DMS 273 (cell line): ENCODE measurements at regions not wholly inside any gene's neighbourhood (a gene's known extent, or its start where the extent isn't known, plus 50 kb on each side); places are given as distances from the start of the nearest gene placed in this dataset.

ENCODE experiments used
- DNase-seq: peaks from one replicate; lab custom pipeline; 2025; ENCODE audit not compliant: unreplicated experiment; lab: John Stamatoyannopoulos, UW

DNA sequence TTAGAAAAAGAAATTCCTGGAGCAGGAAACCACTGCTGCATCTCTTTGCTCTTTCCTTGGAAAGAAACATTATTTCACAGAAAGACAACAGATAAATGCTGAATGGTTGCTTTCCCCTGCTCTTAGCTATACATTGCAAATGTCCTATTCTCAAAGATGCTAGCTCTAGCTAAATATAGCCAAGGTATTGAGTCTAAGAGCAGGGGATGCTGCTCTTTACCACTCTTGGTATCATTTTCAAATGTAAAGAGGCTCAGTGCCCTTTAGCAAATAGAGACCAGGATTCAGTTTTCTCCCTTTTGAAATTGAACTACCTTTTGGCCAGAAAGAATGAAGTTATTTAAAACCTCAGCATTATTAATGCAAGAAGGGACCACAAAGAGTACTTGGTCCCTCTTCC, 104.0 kb upstream of the FUT8 start:
- DNase-seq, result no peak

DNA sequence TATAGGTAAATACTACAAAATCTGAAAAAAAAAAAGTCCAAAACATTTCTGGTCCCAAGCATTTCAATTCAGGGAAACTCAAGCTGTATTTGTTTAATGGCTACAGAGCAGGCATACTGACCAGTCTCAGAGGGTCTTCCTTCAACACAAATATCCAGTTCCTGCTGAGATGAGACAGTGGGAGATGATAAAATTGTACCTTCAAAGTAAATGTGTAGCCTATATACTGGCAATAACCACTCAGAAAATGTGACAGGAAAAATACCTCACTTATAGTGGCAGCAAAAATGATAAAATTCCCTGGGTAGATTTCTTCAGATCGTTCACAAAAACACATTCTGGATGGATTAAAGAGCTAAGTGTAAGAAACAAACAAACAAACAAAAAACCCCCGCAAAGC, 102.0 kb upstream of the FUT8 start:
- DNase-seq, result no peak

DNA sequence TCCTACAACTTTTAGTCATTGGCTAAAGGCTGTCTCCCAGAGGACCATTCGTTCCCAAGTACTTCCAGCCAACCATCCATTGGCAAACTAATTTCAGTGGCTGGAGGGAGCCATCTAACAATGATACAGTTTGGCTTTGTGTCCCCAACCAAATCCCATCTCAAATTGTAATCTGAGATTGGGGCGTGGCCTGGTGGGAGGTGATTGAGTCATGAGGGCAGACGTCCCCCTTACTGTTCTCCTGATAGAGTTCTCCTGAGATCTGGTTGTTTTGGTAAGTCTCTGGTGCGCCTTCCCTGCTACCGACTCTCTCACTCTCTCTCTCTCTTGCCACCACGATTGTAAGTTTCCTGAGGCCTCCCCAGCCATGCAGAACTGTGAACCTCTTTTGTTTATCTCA, 99.7 kb upstream of the FUT8 start:
- no peak for DNase-seq

DNA sequence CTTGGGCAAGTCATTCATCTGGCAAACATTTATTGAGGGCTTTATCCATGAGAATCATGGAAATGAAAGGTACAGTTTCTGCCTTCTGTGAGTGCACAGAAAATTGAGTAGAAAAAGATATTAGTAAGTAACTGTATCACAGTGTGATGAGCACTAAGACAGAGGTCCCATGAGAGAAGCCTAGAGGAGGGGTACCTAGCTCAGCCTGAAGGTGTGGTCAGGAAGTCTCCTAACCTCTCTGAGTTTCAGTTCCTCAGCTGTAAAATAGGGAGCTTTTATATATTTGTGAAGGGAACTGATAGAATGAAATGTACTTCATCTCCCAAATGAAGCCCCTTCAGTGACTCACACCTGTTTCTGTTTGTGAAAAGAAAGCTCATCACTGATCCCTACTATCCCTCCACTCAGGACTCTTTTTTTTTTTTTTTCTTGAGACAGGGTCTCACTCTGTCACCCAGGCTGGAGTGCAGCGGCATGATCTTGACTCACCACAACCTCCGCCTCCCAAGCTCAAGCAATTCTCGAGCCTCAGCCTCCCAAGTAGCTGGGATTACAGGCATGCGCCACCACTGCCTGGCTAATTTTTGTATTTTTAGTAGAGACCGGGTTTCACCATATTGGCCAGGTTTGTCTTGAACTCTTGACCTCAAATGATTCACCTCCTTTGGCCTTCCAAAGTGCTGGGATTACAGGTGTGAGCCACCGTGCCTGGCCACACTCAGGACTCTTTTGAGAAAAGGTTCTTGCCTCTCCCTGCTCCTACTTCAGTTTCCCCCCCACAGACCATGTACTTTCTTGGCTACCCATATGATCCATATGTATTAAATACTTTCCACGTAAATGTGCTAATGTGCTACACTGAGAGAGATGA, 93.7 kb upstream of the FUT8 start:
- no peak for DNase-seq

DNA sequence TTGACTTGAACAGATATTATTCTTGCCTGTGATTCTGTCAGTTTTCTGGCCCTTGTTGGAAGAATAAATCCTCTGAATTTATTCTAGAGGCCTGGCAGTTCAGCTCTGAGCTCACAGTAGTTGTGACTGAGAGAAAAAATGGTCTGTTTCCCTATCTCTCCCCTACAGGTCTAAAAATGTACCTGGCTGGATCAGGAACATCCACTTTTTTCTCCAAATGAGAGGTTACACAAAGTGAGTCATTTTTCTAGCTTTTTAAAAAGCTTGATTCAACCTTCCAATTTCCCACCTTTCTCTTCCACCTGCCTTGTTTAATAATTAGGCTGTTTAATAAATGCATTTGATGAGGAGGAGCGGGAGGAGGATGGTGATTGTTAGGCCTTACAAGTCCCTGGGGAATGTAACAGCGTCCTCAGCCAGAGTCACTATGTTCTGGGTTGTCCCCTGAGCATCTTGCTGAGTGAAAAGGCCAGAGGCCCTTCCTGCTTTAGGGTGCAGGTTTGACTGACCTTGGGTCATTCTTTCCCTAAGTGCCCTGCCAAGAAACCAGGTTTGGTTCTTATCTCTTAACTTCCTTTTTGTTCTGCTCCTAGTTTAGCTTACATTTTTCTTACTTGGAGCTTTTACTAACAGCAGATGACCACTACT, 91.7 kb upstream of the FUT8 start:
- DNase-seq, result no peak

DNA sequence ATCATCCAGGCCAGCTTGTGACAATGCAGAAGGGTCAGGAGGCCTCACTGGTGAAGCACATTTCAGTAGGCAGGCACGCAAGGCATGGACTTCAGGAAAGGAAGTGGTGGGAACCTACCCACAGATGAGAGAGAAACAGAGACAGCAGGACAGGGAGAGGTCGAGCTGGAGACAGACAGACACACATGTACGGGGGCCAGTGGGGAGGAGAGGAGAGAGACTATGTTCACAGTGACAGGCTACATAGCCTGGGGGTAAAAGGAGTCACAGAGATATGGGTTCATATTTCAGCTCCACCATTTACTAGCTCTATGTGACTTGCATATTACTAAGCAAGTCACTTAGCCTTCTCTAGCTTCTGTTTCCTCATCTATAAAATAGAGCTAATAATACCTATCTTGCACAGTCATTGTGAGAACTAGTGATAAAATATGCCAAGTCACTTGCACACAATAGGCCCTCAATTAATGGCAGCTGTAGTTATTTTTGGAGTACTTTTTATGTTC, 91.1 kb upstream of the FUT8 start:
- DNase-seq, result no peak

DNA sequence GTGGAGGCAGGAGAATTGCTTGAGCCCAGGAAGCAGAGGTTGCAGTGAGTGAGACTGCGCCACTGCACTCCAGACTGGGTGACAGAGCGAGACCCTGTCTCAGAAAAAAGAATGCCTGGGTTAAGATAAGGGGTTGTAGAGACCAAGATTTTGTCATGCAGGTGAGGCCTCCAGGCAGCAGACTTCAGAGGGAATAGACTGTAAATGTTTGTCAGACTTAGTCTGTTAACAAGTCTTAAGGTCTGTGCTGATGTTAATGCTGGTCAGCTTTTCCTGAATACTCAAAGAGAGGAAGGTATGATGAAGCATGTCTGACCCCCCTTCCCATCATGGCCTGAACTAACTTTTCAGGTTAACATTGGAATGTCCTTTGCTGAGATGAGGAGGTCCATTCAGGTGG, 83.0 kb upstream of the FUT8 start:
- no peak for DNase-seq

DNA sequence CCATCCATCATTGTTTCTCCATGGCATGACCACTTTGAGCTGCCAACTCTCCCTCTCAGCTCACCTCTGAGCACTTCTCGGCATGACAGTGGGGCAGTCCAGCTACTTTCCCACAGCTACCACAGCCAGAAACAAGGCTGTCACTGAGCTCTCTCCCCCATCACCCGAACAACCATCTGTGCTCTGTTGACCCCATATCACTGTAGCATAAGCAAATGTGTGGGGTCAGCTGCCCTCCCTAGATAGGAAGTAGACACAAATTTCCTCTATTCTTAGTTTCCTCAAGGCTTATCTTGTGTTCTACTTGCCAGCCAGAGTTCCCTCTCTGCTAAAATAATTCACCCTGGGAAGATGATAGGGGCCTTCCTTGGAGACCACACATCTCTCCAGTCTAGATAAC, 82.6 kb upstream of the FUT8 start:
- no peak for DNase-seq

DNA sequence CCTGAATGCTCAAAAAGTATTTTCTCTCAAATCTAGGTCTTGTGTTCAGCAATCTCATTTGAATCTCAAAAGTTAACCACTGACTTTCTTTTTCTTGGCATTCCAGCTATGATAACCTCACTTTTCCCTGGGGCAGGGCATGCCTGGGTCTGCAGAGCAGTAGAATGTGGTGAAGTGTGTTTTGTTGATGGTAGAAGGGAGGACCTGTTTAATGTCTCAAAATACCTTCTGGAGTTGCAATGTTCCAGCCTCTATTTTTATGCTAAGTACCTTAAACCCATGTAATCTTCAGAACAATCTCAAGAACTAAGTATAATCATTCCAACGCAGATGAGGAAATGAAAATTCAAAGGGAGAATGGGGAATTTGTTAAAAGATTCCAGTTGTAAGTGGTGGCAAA, 82.1 kb upstream of the FUT8 start:
- DNase-seq, result no peak

DNA sequence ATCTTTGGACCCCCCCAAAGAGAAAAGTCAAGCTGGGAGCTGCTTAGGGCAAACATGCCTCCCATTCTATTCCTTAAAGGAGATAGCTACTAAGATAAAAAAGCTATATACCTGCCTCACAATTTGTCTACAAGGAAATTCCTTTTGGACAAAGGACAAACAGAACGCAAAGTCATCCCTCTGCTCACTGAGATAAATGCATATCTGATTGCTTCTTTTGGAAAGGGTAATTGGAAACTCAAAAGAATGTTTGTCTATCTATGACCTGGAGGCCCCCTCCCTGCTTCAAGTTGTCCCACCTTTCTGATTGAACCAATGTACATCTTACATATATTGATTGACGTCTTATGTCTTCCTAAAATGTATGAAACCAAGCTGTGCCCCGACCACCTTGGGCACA, 80.9 kb upstream of the FUT8 start:
- DNase-seq, result no peak

DNA sequence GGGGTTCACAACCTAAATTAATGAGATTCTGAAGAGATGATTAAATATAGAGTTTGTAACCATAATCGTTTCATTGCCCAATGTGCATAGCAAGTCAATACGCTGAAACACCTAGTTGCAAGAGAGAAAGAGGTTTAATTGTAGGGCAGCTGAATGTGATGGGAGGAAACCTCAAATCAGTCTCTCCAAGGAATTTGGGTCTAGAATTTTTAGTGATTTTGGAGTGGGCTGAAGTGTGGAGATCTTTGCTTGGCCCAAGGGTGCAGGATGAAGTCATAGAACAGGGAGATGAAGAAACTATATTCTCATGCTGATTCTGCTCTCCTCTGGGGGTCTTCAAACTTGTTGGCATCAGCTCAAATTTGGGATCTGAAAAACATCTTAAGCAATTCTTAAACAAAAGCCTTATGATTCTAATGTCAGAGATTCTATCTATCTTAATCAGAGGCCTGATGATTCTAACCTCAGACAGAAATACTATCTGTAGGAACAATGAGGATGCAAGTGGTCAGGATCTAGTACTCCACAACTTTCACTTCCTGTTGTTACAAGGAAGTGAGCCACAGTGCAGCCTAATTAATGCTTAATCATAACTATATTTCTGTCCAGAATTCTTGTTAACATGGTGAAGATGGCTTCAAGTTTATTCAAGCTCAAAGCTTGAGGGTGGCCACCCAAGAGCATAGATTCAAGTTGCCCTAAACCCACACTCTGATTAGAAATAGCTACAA, 80.2 kb upstream of the FUT8 start:
- no peak for DNase-seq

DNA sequence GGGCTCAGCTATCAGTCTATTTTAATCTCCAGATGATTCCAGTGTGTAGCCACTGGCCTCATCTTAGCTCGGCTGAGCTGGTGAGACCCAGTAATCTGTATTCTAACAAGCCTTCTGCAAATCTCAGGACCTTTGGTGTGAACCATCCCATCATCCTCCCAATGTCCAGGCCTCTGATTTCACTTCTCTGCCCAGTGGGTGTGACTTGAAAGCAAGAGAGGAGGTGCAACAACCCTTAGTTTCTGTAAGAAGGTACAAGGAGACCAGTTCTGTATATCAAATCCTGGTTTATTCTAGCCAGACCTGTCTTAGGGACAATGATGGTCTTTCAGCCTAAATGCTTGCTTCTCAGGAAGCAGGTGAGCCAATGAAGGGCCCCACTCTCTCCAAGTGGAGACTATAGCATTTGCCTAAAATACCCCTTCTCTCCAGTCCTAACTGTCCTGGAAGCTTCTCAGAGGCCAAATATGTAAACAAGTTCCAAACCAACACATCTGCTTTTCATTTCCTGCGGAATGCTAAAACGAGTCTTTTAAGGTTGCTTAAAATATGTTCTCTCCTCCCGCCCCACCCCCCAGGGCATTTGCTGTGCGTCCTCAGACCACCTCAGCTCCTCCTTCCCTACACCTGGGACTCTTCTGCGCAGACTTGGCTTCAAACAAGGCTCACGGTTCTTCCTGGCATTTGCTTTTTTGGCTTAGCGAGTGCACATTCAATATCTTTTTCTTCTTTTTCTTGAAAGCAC, 78.4 kb upstream of the FUT8 start:
- peak; percentile 34 for DNase-seq

DNA sequence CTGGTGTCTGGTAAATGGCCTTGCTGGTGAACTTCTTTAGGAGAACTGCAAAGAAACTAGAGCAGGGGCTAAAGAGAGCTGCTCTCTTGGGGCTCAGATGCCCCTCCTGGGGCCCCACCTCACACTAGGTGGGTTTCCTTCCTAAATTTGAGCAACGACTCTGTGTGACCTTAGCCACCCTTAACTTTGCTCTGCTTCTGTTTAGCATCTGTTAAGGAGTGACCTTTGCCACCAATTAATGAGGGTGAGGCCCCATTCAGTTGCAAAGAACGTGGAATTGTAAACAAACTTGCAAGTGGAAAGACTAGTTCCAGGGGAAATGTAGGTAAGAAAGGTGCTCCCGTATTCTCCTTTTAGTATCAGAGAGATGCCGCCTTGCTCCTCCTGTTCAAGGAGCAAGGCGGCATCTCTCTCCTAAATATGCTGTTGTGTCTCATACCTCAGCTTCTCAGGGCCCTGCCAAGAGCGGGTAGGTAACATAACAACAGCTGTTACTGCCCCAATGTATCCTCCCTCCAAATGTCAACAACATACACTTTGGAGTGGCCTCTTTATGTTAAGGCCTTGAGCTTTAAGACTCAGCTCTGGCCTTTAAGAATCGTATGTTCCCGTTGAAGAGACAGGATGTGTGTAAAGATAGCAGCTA, 77.6 kb upstream of the FUT8 start:
- peak; percentile 75 for DNase-seq

DNA sequence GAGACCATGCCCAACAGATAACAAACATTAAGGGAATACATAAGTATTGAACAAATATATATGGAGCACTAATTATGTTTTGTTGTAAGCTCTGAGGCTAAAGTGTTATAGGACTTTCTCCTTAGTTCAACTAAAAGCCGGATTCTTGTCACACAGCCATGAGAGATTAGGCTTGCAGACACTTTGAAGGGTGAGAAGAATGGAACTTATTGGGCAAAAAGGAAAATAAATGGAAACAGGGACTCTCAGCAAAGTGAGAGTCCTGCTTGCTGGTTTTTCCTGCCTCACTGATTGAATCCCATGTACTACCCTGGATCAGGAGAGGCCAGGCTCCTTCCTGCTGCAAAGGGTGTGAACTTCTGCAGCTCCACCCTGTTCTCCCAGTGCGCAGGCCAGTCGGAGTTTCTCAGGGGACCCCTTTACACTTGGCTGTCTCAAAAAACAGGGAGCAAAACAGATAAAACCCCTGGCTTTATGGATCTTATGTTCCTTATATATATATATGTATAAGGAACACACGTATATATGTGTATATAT, 77.1 kb upstream of the FUT8 start:
- peak; percentile 44 for DNase-seq

DNA sequence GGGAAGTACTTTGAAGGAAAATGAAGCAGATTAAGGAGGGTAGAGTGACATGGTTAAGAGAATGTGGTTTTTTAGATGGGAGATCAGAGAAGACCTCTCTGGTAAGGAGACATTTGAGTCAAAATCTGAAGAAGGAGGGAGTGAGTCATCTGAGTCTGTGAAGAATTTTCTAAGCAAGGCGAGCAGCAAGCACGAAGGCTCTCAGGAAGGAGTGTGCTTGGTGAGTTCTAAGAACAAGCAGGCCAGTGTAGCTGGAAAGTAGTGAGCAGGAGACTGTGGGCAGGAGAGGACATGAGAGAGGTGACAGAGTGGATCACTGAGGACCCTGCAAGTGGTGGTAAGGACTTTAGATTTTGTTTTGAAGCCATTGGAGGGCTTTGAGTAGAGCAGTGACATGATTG, 76.3 kb upstream of the FUT8 start:
- DNase-seq, result no peak

DNA sequence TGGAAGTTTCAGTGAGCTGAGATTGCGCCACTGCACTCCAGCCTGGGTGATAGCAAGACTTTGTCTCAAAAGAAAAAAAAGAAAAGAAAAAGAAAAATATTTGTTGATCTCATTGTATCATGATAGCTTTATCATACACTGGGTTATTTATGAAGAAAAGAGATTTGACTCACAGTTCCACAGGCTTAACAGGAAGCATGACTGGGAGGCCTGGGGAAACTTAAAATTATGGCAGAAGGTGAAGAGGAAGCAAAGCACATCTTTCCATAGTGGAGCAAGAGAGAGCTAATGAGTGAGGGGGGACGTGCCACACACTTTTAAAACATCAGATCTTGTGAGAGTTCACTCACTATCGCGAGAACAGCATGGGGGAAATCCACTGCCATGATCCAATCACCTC, 72.7 kb upstream of the FUT8 start:
- DNase-seq, result no peak

DNA sequence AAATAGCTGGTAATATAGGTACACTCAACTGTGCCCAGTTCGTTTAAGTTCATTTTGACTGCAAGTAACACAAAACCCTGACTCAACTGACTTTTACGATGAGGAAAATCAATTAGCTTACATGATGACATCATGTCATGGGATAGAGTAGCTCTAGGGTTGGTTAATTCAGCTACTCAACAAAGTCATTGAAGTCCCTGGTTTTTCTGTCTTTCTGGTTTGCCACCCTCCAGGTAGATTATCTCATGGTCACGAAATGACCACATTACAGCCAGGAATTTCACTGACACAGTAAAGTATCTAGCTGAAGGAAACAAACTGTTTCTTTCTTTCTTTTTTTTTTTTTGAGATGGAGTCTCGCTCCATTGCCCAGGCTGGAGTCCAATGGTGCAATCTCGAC, 68.5 kb upstream of the FUT8 start:
- DNase-seq, result no peak

DNA sequence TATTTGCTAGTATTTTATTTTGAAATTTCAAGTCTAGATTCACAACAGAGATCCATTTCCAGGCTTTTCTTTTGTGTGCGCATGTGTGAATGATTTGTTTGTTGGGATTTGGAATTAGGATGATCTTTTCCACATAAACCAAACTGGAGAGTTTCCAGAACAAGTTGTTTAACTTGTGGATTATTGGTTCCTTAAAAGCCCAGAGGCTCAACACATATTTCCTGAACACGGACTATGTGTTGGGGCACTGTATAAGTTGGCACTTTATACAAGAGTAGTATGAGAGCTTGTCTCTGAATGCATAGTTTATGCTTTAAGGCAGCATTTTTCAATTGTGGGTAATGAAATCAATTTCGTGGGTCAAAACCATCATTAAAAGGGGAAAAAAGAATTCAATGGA, 67.3 kb upstream of the FUT8 start:
- DNase-seq, result no peak

DNA sequence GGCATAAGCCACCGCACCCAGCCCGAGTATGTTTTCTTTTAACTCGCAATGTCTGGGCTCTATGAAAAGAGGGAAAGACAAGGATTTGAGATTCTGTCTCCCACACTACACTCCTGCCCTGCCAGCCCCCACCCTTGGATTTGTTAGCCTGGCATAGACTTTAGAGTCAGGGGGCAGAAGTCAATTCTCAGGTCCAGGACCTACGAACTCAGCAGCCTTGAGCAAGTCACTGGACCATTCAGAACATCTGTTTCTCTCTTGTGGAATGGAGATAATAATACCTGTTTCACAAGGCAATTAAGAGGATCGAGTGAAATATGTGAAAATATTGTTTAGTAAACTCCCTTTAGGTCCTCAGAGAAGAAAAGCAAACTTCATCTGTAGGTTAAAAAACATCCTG, 66.1 kb upstream of the FUT8 start:
- DNase-seq, result no peak

DNA sequence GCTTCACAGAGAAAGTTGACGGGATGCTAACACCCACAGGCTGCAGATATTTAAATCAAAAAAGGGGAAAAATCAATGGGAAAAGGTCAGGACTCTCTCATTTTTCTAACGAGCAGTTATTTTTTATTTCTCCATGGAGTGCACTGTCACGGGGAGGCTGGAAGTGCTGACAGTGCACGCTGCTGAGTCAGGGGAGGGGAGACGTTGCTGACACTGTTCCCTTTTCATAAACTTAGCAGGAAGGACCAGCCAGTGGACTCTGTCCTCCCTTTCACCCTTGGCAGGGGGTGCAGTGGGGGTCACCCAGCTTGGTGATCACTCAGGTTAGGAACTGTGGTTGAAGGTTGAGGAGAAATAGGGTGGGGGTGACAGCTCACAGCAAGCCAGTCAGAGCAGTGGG, 65.6 kb upstream of the FUT8 start:
- no peak for DNase-seq
